ENCODE measurements at regions not wholly inside any gene's neighbourhood (a gene's known extent, or its start where the extent isn't known, plus 50 kb on each side); places are given as distances from the start of the nearest gene placed in this dataset.

GRCh38 chr10:33463011-33463410, 128.5 kb upstream of the NRP1 start:
- no peaks in the 10 kb centered on the region for H3K9me3 ChIP-seq (ENCODE audit: control insufficient read depth, low read length)
- WGBS, result 69% methylated on average over 4 of the region's 4 CpGs
- no peak overlapping the region for H3K4me3 ChIP-seq (ENCODE audit: low read length)
- H3K4me1 ChIP-seq (ENCODE audit: control insufficient read depth, insufficient read depth, low read length), result peaks cover 3% of the 10 kb centered on the region
- H3K27ac ChIP-seq (ENCODE audit: low read length), result no peak overlapping the region
- intact Hi-C loops (cut with DNase I), result loop anchor here in 1 of 4 donors (10.0 kb wide), 1 partner anchor 128 kb away; the partner anchor contains the start of gene NRP1
- ATAC-seq, result no peak
- H3K27me3 ChIP-seq (ENCODE audit: control insufficient read depth, insufficient read depth), result no peaks in the 10 kb centered on the region
- peak in 2 of 3 donors; percentile 20 to 64 for DNase-seq

- Histone ChIP-seq H3K27ac (ENCODE audit: low read length) (no peak overlapping the region), H3K4me1 (ENCODE audit: control insufficient read depth, insufficient read depth, low read length) (peaks cover 3% of the 10 kb centered on the region), H3K4me3 (ENCODE audit: low read length) (no peak overlapping the region), H3K9me3 (ENCODE audit: control insufficient read depth, low read length) (no peaks in the 10 kb centered on the region), H3K27me3 (ENCODE audit: control insufficient read depth, insufficient read depth) (no peaks in the 10 kb centered on the region)
- WGBS, result 45% methylated on average over 2 of the region's 2 CpGs
- ATAC-seq, result peak in 1 of 2 donors; percentile 14
- DNase-seq, result peak in 2 of 3 donors; percentile 19 to 48
- intact Hi-C loops (cut with DNase I), result loop anchor here in 1 of 4 donors (10.0 kb wide), 1 partner anchor 126 kb away; the partner anchor contains the start of gene NRP1
Measured at GRCh38 chr10:33461295-33461640, 126.8 kb upstream of the NRP1 start.

GRCh38 chr10:33460505-33461294, 126.2 kb upstream of the NRP1 start:
- Histone ChIP-seq H3K27ac (ENCODE audit: low read length) (peak overlapping the region; percentile 45), H3K4me1 (ENCODE audit: control insufficient read depth, insufficient read depth, low read length) (peaks cover 3% of the 10 kb centered on the region), H3K4me3 (ENCODE audit: low read length) (no peak overlapping the region), H3K27me3 (ENCODE audit: control insufficient read depth, insufficient read depth) (no peaks in the 10 kb centered on the region), H3K9me3 (ENCODE audit: control insufficient read depth, low read length) (no peaks in the 10 kb centered on the region)
- intact Hi-C loops (cut with DNase I), result loop anchor here in 1 of 4 donors (10.0 kb wide), 1 partner anchor 126 kb away; the partner anchor contains the start of gene NRP1
- 52% methylated on average over 5 of the region's 5 CpGs for WGBS
- DNase-seq (peak; percentile 66 to 87 (median 78)), ATAC-seq (peak; percentile 89 to 96)

GRCh38 chr10:33459602-33460001, 125.1 kb upstream of the NRP1 start:
- 67% methylated on average over 5 of the region's 5 CpGs for WGBS
- Histone ChIP-seq H3K4me3 (ENCODE audit: low read length) (no peak overlapping the region), H3K9me3 (ENCODE audit: control insufficient read depth, low read length) (no peaks in the 10 kb centered on the region), H3K4me1 (ENCODE audit: control insufficient read depth, insufficient read depth, low read length) (peaks cover 3% of the 10 kb centered on the region), H3K27ac (ENCODE audit: low read length) (no peak overlapping the region), H3K27me3 (ENCODE audit: control insufficient read depth, insufficient read depth) (no peaks in the 10 kb centered on the region)
- intact Hi-C loops (cut with DNase I), result loop anchor here in 1 of 4 donors (10.0 kb wide), 1 partner anchor 125 kb away; the partner anchor contains the start of gene NRP1
- DNase-seq (no peak), ATAC-seq (no peak)

GRCh38 chr10:33455029-33455428, 120.6 kb upstream of the NRP1 start:
- intact Hi-C loops (cut with DNase I), result no loop called here
- DNase-seq (no peak), ATAC-seq (no peak)
- H3K9me3 ChIP-seq (ENCODE audit: control insufficient read depth, low read length), result no peaks in the 10 kb centered on the region
- WGBS, result 82% methylated on average over 2 of the region's 2 CpGs
- no peak overlapping the region for H3K27ac ChIP-seq (ENCODE audit: low read length)
- H3K4me3 ChIP-seq (ENCODE audit: low read length), result no peak overlapping the region
- H3K4me1 ChIP-seq (ENCODE audit: control insufficient read depth, insufficient read depth, low read length), result no peaks in the 10 kb centered on the region
- no peaks in the 10 kb centered on the region for H3K27me3 ChIP-seq (ENCODE audit: control insufficient read depth, insufficient read depth)

GRCh38 chr10:33454554-33454953, 120.1 kb upstream of the NRP1 start:
- Histone ChIP-seq H3K27ac (ENCODE audit: low read length) (no peak overlapping the region), H3K4me3 (ENCODE audit: low read length) (no peak overlapping the region), H3K9me3 (ENCODE audit: control insufficient read depth, low read length) (no peaks in the 10 kb centered on the region), H3K27me3 (ENCODE audit: control insufficient read depth, insufficient read depth) (no peaks in the 10 kb centered on the region), H3K4me1 (ENCODE audit: control insufficient read depth, insufficient read depth, low read length) (no peaks in the 10 kb centered on the region)
- WGBS, result 93% methylated on average over 2 of the region's 2 CpGs
- DNase-seq, result no peak
- no peak for ATAC-seq
- intact Hi-C loops (cut with DNase I), result no loop called here

- H3K27me3 ChIP-seq (ENCODE audit: control insufficient read depth, insufficient read depth), result no peaks in the 10 kb centered on the region
- DNase-seq (no peak), ATAC-seq (no peak)
- H3K9me3 ChIP-seq (ENCODE audit: control insufficient read depth, low read length), result no peaks in the 10 kb centered on the region
- no peaks in the 10 kb centered on the region for H3K4me1 ChIP-seq (ENCODE audit: control insufficient read depth, insufficient read depth, low read length)
- WGBS, result 87% methylated on average over 9 of the region's 9 CpGs
- intact Hi-C loops (cut with DNase I), result no loop called here
- no peak overlapping the region for H3K4me3 ChIP-seq (ENCODE audit: low read length)
- H3K27ac ChIP-seq (ENCODE audit: low read length), result no peak overlapping the region
Measured at GRCh38 chr10:33453081-33454025, 118.9 kb upstream of the NRP1 start.

GRCh38 chr10:33448421-33449140, 114.1 kb upstream of the NRP1 start:
- Histone ChIP-seq H3K4me1 (ENCODE audit: control insufficient read depth, insufficient read depth, low read length) (no peaks in the 10 kb centered on the region), H3K4me3 (ENCODE audit: low read length) (no peak overlapping the region), H3K9me3 (ENCODE audit: control insufficient read depth, low read length) (no peaks in the 10 kb centered on the region), H3K27me3 (ENCODE audit: control insufficient read depth, insufficient read depth) (no peaks in the 10 kb centered on the region), H3K27ac (ENCODE audit: low read length) (no peak overlapping the region)
- WGBS, result 95% methylated on average over 7 of the region's 7 CpGs
- DNase-seq (no peak), ATAC-seq (no peak)
- intact Hi-C loops (cut with DNase I), result no loop called here

GRCh38 chr10:33441561-33441960, 107.1 kb upstream of the NRP1 start:
- Histone ChIP-seq H3K27me3 (ENCODE audit: control insufficient read depth, insufficient read depth) (no peaks in the 10 kb centered on the region), H3K27ac (ENCODE audit: low read length) (no peak overlapping the region), H3K9me3 (ENCODE audit: control insufficient read depth, low read length) (no peaks in the 10 kb centered on the region), H3K4me1 (ENCODE audit: control insufficient read depth, insufficient read depth, low read length) (no peaks in the 10 kb centered on the region), H3K4me3 (ENCODE audit: low read length) (no peak overlapping the region)
- WGBS, result 57% methylated on average over 5 of the region's 5 CpGs
- no peak for DNase-seq
- peak in 1 of 2 donors; percentile 24 for ATAC-seq
- intact Hi-C loops (cut with DNase I), result no loop called here

- no peak for ATAC-seq
- Histone ChIP-seq H3K4me1 (ENCODE audit: control insufficient read depth, insufficient read depth, low read length) (no peaks in the 10 kb centered on the region), H3K27me3 (ENCODE audit: control insufficient read depth, insufficient read depth) (no peaks in the 10 kb centered on the region), H3K4me3 (ENCODE audit: low read length) (no peak overlapping the region), H3K9me3 (ENCODE audit: control insufficient read depth, low read length) (no peaks in the 10 kb centered on the region), H3K27ac (ENCODE audit: low read length) (no peak overlapping the region)
- intact Hi-C loops (cut with DNase I), result no loop called here
- 73% methylated on average over 4 of the region's 4 CpGs for WGBS
- DNase-seq, result no peak
Measured at GRCh38 chr10:33434933-33435332, 100.5 kb upstream of the NRP1 start.

All from right cardiac atrium (tissue), 5 donors.